ENCODE measurements at regions not wholly inside any gene's neighbourhood (a gene's known extent, or its start where the extent isn't known, plus 50 kb on each side); places are given as distances from the start of the nearest gene placed in this dataset.

DNA sequence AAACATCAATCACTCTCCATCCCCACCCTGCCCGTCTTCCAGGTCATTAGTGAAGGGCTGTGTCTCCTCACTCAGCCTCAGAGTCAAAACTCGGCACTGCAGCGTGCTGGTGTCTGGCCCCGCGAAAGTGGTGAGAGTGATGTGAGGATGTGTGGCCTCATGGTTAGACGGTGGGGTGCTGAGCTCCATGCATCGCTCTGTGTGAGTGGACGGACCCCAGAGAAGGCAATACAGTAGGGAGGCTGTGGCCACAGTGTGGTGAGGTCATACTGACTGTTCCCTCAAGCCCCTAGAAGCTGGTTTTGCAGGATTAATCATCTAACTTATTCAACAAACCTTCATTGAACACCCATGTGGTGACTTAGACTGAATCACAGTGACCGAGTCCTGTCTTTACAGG is 329.9 kb upstream of the AJAP1 start:
- no peak for DNase-seq (ENCODE audit: extremely low spot score)
- POLR2A ChIA-PET: no interaction called here
- CTCF ChIA-PET: no interaction called here
- no peak for TF ChIP-seq FOXA1 (IDR thresholded peaks at IDR 0.05)
- TF ChIP-seq FOXM1 (IDR thresholded peaks at IDR 0.05; ENCODE audit: borderline replicate concordance): no peak
- TF ChIP-seq LEF1 (IDR thresholded peaks at IDR 0.05; ENCODE audit: borderline replicate concordance): no peak
- no peak for TF ChIP-seq BHLHE40 (IDR thresholded peaks at IDR 0.05; ENCODE audit: borderline replicate concordance)
- no peak for TF ChIP-seq ZNF384 (IDR thresholded peaks at IDR 0.05)
- TF ChIP-seq ELF4 (IDR thresholded peaks at IDR 0.05): no peak
- TF ChIP-seq HDGF (IDR thresholded peaks at IDR 0.05; ENCODE audit: borderline replicate concordance): no peak
- no peak for TF ChIP-seq SUZ12 (IDR thresholded peaks at IDR 0.05)
- TF ChIP-seq TARDBP (IDR thresholded peaks at IDR 0.05): no peak
- no peak for TF ChIP-seq L3MBTL2 (conservative IDR thresholded peaks at IDR 0.05)
- TF ChIP-seq ARNT (IDR thresholded peaks at IDR 0.05): no peak

DNA sequence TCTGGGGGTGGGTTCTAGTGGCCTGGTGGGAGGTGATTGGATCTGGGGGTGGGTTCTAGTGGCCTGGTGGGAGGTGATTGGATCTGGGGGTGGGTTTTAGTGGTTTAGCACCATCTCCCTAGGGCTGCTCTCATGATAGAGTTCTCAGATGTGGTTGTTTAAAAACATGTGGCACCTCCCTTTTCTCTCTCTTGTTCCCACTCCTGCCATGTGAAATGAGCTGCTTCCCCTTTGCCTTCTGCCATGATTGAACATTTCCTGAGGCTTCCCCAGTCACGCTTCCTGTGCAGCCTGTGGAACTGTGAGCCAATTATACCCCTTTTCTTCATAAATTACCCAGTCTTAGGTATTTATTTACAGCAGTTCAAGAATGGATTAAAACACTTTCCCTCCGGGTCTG is 327.3 kb upstream of the AJAP1 start:
- POLR2A ChIA-PET: no interaction called here
- no peak for DNase-seq (ENCODE audit: extremely low spot score)
- TF ChIP-seq FOXM1 (IDR thresholded peaks at IDR 0.05; ENCODE audit: borderline replicate concordance): no peak
- no peak for TF ChIP-seq FOXK2 (IDR thresholded peaks at IDR 0.05)
- no peak for TF ChIP-seq SUZ12 (IDR thresholded peaks at IDR 0.05)
- TF ChIP-seq ZNF384 (IDR thresholded peaks at IDR 0.05): no peak
- no peak for TF ChIP-seq CTBP1 (IDR thresholded peaks at IDR 0.05; ENCODE audit: borderline replicate concordance)
- CTCF ChIA-PET: no interaction called here

DNA sequence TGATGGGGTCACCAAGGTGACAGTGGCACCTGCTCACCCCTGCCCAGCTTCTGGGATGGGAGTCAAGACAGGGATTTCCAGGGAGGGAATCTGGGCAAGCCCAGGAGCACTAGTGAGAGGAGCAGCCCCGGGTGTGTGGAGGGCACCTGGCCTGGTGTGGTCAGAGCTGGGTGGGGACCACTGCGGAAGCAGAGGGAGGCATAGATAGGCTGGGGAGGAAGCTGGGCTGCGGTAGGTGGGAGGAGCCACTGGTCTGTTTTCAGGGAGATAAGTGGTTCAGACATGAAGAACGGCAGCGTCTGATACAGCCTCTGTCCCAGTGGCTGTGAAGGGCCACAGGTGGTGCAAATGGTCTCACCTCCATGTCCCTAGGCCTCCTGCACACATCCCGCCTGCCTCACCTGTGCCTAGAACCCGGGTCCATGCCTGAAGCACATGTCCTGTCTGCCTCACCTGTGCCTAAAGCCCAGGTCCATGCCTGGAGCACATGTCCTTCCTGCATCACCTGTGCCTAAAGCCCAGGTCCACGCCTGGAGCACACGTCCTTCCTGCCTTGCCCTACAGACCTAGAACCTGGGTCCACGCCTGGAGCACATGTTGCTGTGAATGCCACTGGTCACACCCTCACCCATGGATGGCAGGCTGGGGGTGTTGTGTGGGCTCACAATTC is 325.9 kb upstream of the AJAP1 start:
- TF ChIP-seq FOXA1 (IDR thresholded peaks at IDR 0.05): no peak
- CTCF ChIA-PET: no interaction called here
- no peak for DNase-seq (ENCODE audit: extremely low spot score)
- POLR2A ChIA-PET: no interaction called here

DNA sequence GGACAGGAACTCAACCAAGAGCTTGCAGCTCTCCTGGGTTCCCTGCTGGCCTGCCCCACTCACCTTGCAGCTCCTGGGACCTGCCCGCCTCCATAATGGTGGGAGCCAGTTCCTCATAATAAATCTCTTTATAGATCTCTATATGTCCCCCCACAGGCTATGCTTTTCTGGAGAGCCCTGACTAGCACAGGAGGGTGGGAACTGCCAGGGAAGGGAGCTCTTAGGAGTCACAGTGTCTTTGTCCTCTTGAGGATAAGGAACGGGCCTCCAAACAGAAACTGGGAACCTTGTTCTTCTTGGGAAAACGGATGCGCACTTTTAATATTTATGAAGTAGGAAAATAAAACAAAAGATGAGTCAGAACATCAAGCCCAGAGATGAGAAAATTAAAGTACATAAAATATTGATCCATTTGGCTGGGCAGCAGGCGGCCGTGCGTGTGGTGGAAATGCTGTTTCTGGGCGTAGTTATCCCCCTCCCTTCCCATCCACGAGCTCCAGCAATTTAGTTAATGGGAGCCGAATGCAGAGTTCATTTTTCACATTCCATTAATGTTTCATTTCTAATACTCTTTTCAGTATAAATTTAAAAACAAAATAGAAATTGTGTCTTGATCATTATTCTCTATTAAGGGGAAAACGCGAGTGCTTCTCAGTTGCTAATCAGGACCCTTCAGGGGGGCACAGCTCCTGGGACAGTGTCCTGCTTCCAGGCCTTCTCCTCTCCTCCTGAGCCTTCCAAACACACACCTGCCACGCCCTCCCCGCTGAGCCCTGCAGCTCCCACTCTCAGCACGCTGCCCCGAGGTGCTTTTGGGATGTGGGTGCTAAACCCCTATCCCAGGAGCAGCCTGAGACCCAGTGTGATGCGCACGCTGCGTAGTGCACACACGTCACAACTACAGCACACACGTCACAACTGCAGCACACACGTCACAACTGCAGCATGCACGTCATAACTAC is 323.3 kb upstream of the AJAP1 start:
- TF ChIP-seq BHLHE40 (IDR thresholded peaks at IDR 0.05; ENCODE audit: borderline replicate concordance) (no peak), FOXM1 (IDR thresholded peaks at IDR 0.05; ENCODE audit: borderline replicate concordance) (no peak), ARNT (IDR thresholded peaks at IDR 0.05) (no peak), L3MBTL2 (conservative IDR thresholded peaks at IDR 0.05) (no peak), FOXK2 (IDR thresholded peaks at IDR 0.05) (no peak), TARDBP (IDR thresholded peaks at IDR 0.05) (no peak), CTBP1 (IDR thresholded peaks at IDR 0.05; ENCODE audit: borderline replicate concordance) (no peak)
- TF ChIP-seq, protein P1, sequence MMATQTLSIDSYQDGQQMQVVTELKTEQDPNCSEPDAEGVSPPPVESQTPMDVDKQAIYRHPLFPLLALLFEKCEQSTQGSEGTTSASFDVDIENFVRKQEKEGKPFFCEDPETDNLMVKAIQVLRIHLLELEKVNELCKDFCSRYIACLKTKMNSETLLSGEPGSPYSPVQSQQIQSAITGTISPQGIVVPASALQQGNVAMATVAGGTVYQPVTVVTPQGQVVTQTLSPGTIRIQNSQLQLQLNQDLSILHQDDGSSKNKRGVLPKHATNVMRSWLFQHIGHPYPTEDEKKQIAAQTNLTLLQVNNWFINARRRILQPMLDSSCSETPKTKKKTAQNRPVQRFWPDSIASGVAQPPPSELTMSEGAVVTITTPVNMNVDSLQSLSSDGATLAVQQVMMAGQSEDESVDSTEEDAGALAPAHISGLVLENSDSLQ (IDR thresholded peaks at IDR 0.05): no peak
- CTCF ChIA-PET: no interaction called here
- POLR2A ChIA-PET: no interaction called here
- DNase-seq (ENCODE audit: extremely low spot score): no peak

DNA sequence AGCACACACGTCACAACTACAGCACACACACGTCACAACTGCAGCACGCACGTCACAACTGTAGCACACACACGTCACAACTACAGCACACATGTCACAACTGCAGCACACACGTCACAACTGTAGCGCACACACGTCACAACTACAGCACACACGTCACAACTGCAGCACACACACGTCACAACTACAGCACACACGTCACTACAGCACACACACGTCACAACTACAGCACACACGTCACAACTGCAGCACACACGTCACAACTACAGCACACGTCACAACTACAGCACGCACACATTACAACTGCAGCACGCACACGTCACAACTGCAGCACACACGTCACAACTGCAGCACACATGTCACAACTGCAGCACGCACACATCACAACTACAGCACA is 322.6 kb upstream of the AJAP1 start:
- CTCF ChIA-PET: no interaction called here
- POLR2A ChIA-PET: no interaction called here
- DNase-seq (ENCODE audit: extremely low spot score): no peak
- no peak for TF ChIP-seq ARNT (IDR thresholded peaks at IDR 0.05)
- no peak for TF ChIP-seq L3MBTL2 (conservative IDR thresholded peaks at IDR 0.05)
- TF ChIP-seq BHLHE40 (IDR thresholded peaks at IDR 0.05; ENCODE audit: borderline replicate concordance): no peak
- no peak for TF ChIP-seq LEF1 (IDR thresholded peaks at IDR 0.05; ENCODE audit: borderline replicate concordance)
- peak; percentile 81 for TF ChIP-seq TARDBP (IDR thresholded peaks at IDR 0.05)
- TF ChIP-seq, protein P1 (IDR thresholded peaks at IDR 0.05): no peak
- TF ChIP-seq NFRKB (IDR thresholded peaks at IDR 0.05): no peak
- TF ChIP-seq HDGF (IDR thresholded peaks at IDR 0.05; ENCODE audit: borderline replicate concordance): no peak
- TF ChIP-seq ZNF384 (IDR thresholded peaks at IDR 0.05): no peak

DNA sequence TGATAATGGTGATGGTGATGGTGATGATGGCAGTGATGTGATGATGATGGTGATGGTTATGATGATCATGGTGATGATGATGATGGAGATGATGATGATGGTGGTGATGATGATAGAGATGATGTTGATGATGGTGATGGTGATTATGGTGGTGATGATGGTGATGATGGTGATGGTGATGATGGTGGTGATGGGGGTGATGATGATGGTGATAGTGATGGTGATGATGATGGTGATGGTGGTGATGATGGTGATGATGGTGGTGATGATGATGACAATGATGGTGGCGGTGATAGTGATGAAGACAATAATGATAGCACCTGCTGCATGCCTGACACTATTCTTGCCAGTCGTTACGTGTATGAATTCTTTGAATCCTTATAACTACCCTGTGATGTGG is 317.9 kb upstream of the AJAP1 start:
- no peak for TF ChIP-seq SUZ12 (IDR thresholded peaks at IDR 0.05)
- TF ChIP-seq LEF1 (IDR thresholded peaks at IDR 0.05; ENCODE audit: borderline replicate concordance): no peak
- no peak for TF ChIP-seq L3MBTL2 (conservative IDR thresholded peaks at IDR 0.05)
- TF ChIP-seq HDGF (IDR thresholded peaks at IDR 0.05; ENCODE audit: borderline replicate concordance): no peak
- POLR2A ChIA-PET: no interaction called here
- CTCF ChIA-PET: no interaction called here
- no peak for DNase-seq (ENCODE audit: extremely low spot score)

DNA sequence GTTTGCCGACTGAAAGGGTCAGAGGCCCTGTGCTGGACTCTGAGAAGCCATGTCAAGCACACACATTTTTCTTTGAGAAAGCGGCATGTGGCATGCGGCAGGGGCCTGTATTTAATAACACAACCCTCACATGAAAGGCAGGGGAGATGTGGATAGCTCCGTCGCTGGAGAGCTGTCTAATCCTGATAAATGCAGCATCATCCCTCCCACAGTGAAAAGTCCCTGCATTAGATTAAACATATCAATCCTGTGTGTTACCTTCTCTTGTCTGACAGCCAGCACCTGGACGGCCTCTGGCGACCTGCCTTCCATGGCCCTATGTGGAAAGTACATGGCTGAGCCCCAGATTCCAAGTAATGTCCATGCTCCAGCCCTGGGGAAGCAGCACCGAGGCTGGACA is 313.0 kb upstream of the AJAP1 start:
- CTCF ChIA-PET: no interaction called here
- TF ChIP-seq ELF4 (IDR thresholded peaks at IDR 0.05): no peak
- TF ChIP-seq CTBP1 (IDR thresholded peaks at IDR 0.05; ENCODE audit: borderline replicate concordance): no peak
- no peak for TF ChIP-seq TARDBP (IDR thresholded peaks at IDR 0.05)
- no peak for TF ChIP-seq SUZ12 (IDR thresholded peaks at IDR 0.05)
- no peak for TF ChIP-seq HDGF (IDR thresholded peaks at IDR 0.05; ENCODE audit: borderline replicate concordance)
- TF ChIP-seq BHLHE40 (IDR thresholded peaks at IDR 0.05; ENCODE audit: borderline replicate concordance): no peak
- no peak for TF ChIP-seq SP1 (IDR thresholded peaks at IDR 0.05)
- POLR2A ChIA-PET: no interaction called here
- no peak for DNase-seq (ENCODE audit: extremely low spot score)
